Fibroblast of skin of right biceps (primary cell): ENCODE measurements at regions not wholly inside any gene's neighbourhood (a gene's known extent, or its start where the extent isn't known, plus 50 kb on each side); places are given as distances from the start of the nearest gene placed in this dataset.
"Not testable (repeated sequence)": the region's sequence is repeated elsewhere in the genome, so short reads cannot be mapped to it uniquely, and the experiment has no call there.

ENCODE experiments used
- DNase-seq: peaks from one replicate; pipeline ENCODE4 v3.0.0-alpha.2; 2013

DNA sequence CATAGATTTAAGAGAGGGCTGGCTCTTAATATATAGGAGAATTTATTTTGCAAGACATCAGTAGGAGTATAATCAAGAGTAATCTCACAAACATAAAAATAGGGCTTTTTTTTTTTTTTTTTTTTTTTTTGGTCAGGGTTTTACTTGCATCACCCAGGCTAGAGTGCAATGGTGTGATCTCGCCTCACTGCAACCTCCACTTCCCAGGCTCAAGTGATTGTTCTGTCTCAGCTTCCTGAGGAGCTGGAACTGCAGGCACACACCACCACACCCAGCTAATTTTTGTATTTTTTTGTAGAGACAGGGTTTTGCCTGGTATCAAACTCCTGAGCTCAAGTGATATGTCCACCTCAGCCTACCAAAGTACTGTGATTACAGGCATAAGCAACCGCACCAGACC, 535.3 kb downstream of the CCSER2 start:
- DNase-seq = no peak

DNA sequence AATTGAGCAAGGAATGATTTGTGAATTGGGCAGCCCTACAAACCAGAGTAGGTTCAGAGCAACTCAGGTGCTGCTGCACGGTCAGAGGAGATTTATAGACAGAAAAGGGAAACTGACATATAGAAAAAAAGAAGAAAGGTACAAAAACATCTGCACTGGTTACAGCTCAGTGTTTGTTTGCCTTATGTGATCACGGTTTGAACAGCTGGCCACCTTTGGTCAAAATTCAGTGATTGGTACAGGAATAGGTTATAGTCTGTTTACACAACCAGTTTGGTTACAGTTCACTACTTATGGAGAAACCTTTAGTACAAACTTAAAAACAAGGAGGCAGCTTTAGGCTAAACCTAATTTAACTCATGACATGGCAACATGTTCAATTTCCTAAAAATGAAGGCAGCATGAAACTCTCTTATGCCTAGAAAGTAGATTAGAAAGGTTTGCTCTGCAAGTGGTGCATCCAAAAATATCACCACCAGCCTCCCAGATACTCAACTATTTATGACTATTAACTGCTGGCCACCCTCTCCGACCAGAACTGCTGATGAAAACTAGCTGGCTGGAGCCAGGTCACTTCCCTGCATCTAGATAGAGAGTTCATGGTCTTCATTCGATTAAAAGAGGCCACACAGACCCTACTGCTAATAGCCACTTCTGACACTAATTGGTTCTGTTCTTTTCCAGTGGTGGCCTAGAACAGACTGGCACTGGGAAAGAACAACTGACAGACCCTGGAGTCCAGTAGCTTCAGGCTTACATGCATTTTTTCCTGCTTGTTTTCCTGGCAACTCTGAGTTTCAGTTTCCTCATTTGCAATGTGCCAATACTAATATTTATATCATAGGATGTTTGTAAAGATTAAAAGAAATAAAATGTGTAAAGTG, 548.0 kb downstream of the CCSER2 start:
- DNase-seq = no peak

DNA sequence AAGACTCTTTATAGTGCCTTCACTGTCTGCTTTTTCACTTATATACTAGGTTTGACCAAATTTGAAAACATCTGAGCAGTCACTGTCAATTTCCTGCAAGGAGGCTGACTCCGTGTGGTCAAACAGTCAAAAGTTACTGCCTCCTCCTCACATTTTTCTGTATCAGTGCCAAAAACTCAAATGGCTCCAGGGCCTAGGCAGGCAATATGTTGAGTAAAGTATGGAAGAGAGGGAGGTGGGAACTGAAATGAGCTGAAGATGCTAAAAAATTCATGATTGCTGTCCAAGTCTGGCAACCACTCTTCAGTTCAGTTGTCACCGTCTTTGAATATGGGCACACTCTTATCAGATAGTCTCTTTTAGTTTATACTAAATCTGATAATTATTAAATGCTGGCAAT, 551.6 kb downstream of the CCSER2 start:
- DNase-seq = no peak

DNA sequence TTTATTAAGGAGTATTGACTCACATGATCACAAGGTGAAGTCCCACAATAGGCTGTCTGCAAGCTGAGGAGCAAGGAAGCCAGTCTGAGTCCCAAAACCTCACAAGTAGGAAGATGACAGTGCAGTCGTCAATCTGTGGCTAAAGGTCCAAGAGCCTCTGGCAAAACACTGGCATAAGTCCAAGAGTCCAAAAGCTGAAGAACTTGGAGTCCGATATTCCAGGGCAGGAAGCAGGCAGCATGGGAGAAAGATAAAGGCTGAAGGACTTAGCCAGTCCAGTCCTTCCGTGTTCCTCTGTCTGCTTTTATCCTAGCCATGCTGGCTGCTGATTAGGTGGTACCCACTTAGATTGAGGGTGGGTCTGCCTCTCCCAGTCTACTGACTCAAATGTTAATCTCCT, 553.3 kb downstream of the CCSER2 start:
- DNase-seq = not testable (repeated sequence)

DNA sequence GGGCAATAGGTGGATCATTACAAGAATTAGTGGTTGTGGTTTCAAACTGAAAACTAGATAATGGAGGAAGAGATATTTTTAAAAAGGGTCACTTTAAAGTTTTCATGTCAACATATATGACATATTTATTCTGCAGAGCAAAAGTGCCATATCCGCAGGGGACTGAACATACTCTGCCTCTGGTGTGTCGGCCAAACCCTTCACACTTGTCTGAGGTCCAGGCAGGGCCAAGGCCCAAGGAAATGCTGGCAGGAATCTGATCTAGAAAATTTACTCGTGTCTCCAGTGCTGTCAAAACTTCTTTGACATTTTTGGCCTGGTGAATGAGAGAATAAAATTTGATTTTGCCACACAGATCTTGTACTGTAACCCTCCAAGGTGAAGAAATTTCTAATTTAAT, 562.3 kb downstream of the CCSER2 start:
- DNase-seq = no peak

DNA sequence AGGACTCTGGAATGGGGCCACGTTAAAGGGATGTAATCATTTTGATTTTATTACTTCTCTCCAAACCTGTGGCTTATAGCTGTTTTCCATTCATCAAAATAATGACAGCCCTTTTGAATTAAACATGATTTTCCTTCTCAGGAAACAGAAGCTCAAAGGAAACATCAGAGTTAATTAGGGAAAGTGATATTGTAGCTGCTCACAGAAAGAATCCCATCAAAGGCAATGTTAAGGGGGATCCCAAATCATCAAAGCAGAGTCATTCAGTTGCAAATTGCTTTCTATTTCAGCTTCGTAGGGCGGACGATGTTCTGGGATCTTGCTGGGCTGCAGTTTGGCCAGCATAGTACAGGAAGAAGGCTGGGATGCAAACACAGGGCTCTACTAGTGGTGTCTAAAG, 563.2 kb downstream of the CCSER2 start:
- DNase-seq = no peak

DNA sequence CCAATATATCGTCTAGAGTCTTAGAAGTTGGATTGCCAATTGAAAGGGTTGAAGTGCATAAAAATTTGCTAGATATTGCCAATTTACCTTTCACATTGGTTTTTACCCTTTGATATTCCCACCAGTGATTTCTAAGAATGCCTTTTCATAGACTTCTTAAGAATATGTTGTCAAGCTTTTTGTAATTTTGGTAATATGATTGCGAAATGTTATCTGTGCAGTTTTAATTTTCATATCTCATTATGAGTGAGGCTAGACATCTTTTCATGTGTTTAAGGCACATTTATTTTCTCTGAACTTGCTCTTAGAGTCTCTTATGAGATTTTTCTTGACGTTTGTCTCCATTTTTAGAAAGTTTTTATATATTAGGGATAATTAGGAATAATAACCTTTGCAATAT, 567.2 kb downstream of the CCSER2 start:
- no peak for DNase-seq

DNA sequence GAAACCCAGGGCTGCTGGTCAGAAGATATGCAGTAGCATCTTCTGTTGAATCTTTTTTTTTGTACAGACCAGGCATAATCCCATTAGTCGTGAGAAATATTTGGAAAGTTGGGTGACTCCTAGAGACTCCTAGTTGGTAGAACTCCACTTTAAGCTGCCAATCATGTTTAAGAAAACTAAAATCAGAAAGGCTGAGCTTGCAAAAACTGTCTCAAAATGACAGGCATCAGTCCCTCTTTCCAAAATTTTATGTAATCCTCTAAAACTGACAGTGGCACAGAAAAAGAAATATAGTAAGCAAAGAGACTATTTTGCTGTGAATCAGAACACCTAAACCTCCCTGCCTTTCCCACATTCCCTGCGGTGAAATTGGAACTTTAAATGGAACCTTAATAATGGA, 568.5 kb downstream of the CCSER2 start:
- DNase-seq = no peak

DNA sequence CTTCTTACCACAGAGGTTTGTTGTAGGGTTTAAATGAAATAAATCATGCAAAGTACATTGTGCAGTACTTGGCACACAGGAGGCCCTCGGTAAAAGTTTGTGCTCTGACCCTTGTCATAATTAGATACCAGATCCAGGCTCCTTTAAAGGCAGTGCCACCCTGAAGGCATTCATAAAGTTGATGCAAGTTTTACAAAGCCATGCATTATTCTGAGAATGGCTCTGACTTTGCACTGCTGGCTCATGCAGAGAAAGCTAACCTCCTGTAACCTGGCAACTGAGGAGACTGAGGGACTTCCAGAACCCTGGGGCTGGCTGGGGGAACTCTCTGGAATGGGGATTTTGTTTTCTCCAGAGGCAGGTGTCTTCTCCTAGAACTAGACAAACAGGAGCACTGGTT, 570.9 kb downstream of the CCSER2 start:
- no peak for DNase-seq

DNA sequence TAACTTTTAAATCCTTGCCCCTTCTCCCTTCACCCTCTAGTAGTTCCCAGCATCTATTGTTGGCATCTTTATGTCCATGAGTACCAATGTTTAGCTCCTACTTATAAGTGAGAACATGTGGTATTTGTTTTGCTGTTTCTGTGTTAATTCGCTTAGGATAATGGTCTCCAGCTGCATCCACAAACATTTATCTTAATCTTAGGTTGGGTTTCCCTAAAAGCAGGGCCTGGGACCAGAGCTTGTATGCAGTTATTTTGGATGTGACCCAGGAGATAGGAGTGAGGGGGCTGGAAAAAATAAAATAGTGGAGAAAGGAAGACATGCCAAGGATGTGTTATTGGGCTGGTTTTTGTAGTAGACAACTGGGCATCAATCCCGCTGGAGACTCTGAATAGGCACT, 571.8 kb downstream of the CCSER2 start:
- no peak for DNase-seq

DNA sequence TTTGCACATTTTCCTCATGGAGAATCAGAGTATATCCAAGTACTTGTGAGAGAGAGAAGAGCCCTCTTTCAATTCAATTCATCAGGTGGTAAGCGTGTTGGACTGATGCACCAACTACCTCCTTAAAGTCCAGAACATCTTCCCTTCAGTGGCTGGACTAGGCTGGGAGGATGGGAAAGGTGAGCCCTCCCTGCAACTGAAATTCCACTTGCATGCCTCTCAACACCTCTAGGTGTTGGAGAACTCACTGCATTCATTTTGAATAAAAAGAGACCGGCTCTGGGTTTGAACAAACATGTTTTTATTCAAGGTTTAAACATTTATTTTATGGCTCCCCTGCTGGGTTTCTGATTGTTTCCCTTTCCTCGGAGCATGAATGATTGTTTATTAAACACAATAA, 573.5 kb downstream of the CCSER2 start:
- DNase-seq = no peak

DNA sequence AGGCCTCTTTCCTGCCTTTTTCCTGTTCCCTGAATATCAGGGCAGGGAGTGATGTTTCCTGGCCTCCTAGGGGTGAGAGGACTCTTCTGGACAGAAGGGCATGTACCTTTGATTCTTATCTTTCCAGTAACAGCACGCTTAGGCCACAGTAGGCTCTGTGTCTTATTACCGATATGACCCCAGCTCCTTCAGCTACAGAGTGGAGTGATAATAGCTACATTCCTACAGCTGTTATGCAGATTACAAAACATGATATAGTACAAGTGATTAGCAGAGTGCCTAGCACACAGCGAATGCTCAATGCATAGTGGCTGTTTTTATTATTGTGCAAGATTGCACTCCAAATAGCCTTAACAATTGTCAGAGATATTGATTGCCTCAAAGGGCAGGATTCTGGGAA, 574.2 kb downstream of the CCSER2 start:
- DNase-seq = no peak

DNA sequence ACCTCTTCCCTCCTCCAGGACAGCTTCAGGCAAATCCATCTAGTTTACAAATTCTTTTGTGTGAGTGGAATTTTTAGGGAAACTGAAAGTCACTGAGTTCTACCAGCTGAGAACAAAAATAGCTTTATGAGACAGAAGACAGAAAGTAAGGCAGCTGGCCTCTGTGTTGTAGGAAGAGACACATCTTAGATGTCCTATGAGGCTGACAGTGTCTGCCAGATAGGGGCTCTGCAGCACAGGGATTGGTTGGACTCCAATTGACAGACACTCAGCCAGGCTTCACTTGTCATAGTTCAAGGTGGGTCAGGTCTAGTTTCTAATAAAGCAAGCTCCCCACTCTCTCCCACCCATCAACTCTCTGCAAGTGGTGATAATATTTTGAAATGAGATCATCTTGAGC, 574.9 kb downstream of the CCSER2 start:
- no peak for DNase-seq

DNA sequence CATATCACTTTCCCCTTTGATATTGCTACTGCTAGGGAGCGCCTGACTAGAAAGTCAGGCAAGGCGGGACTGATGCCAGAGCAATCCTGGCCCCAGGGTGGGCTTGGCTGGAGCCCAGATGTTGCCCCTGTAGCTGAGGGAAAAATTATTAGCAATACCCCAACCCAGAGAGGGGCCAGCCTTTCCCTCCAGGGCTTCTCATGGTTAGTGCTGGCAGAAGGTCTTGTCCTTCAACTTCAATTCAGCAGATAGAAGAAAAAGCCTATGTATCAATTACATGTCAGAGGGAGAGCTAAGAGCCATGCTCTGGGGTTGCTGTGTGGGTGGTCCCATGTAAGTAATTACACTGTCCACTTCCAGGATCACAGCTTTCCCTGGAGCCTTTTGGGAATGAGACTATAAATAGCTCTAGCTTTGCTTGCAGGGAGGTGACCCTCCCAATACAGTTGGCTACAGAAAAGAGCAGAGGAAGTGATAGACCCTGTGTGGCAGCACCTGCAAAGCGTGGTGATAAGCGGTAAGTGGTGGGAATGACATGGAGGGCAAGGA, 579.1 kb downstream of the CCSER2 start:
- DNase-seq = no peak

DNA sequence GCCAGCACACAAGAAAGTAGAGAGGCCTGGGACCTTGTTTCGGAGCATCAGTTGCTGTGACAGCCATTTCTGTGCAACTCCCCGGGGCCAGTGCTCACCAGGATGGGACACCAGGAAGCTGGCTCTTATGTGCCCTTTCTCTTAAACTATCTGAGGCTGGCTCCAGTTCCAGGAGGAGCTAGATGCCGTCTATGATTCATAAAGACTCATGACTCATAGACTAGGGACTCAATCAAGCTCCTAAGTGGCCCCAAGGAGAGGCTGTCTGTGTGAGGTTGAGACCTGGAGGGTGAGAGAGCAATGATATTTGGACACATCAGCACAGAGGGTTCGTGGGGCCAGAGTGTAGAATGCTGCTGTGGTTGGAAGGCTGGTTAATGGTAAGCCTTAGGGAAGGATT, 580.1 kb downstream of the CCSER2 start:
- no peak for DNase-seq

DNA sequence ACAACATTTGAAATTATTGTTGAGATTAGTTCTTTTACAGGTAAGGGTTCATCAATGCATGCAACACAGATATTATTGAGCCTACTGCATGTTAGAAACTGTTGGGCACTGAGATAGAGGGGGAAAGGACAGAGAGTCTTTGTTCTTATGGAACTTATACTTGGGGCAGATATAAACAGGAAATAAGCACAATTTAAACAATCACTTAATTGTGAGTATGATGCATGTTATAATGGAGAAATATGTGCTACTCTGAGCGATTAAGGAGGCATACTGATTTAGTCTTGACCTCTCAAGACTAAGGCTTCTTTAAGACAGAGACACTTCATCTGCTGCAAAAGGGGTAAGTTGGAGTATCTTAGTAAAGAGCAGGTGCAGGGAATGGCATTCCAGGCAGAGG, 593.3 kb downstream of the CCSER2 start:
- no peak for DNase-seq

DNA sequence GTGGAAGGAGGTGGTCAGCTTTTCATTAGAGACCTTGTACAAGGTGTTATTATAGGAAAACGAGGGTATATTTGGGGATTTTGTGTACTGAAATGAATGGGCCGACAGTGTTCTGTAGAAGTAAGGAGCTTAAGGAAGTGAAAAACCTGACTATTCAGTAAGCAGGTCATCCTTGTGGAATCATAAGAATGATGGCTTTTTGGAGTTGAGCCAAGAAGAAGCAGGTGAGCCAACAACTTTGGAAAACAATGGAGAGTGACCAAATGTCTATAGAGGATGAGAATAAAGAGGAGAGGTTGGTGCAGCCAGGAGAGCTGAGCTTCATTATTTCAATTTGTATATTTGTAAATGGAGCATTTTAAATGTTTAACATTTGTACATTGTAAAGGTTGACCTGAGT, 595.7 kb downstream of the CCSER2 start:
- no peak for DNase-seq

DNA sequence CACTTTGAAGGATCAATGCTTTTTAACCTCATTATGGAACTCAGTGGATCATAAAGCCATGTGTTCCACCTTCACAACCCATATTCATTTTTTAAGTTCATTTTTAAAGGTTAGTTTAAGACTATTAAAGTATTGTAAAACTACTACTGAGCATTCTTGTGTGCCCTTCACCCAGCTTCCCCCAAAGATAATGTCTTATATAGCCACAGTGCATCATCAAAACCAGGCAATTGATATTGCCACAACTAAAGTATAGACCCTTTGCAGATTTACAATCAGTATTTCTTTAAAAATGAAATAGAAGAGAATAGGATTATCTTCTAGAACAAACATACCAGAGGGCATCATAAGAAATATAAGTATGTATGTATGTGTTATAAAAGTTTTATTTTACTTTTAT, 597.1 kb downstream of the CCSER2 start:
- DNase-seq = no peak

DNA sequence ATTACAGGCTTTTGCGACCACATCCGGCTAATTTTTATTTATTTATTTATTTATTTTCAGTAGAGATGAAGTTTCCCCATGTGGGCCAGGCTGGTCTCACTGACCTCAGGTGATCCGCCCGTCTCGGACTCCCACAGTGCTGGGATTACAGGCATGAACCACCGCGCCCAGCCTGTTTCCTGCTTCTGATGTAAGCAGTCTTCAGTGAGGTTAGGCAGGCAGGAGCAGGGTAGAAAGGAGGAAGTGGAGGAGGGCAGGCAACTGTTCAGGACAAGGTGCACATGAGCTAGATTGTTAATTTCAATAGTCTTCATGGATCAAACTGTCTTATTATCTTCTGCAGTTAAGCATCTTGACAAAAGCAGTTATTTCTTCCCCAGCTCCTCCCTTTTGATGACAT, 605.0 kb downstream of the CCSER2 start:
- DNase-seq = no peak

DNA sequence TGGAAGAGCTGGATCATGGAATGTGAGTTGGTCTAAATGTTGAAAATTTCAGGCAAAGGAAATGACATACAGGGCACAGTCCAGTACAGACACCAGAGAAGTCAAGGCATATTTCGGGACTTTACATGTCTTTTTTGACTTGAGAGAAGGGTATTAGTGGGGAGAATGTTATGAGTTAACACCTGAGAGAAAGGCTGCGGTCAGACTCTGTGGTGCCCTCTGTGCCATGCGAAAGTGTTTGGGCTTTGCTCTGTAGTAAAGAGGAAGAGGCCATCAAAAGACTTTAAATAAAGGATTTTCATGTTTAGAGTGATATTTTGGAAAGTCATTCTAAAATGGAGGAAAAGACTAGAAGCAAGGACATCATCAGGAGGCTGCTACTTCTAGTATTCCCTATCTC, 607.4 kb downstream of the CCSER2 start:
- DNase-seq = no peak

DNA sequence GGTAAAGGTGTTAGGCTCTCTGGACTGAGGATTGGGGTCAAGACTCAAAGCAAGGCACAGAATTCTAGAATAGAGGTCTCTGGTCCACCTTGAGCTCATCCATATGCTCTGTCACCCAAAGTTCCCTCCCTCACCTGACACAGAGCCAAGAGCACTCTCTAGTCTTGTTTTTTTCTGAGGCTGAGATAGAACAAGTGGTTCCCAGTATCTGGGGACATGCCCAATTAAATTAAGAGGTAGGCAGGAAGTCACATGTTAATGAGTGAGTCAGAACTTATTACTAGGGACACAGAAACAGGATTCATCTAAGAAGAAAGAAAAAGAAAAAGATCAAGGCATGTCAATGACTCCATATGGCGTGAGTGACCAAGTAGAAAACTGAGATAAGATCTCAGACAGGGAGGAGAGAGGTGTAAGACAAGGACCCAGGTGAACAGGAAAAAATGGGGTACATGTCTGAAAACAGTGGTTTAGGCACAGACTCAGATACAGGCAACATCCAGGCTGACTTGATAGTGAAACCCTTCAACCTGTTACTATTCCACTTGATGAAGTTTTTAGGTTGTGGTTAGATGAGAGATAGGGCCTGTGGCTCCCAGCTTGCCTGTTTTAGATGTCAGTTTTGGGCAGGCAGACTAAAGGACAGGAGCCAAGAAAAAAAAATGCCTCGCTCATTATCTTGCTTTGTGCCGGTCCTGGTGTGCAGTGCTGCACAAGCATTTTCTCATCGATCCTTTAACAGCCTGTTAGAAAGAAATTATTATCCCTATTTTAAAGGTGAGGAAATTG, 609.9 kb downstream of the CCSER2 start:
- no peak for DNase-seq

DNA sequence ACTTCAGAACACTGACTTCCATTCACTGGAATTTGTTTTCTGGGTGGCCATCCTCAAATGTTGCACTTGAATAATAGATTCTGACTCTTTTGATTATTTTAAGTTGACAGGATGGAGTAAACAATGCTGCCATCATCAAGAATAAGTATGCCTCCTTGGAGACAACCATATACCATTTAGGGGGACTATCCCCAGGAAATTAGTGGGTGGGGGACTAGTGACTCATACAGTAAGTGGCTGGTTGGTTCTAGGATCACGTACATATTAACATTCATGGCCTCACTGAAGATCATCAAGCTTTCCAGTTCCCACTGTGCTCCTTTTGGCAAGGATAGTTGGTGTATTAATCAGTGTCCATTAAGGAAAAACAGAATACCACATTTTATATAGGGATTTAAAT, 615.2 kb downstream of the CCSER2 start:
- no peak for DNase-seq

DNA sequence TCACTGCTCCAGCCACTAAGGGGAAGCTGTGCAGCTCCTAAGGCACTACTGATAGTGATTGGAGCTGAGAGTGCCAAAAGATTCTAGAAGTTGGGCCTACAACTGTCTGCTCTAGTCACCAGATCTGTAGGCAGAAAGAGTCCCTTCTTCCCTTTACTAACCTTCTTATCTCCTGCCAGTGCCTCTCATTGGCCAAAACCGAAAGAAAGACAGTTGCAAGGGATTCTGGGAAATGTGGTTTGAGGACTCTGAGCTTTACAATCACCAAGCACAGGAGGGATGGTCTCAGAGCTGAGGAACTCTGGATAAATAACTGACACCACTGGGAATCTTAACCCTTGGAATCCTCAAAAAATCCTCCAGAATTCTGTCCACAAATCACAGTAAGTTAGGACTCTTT, 615.8 kb downstream of the CCSER2 start:
- DNase-seq = no peak

DNA sequence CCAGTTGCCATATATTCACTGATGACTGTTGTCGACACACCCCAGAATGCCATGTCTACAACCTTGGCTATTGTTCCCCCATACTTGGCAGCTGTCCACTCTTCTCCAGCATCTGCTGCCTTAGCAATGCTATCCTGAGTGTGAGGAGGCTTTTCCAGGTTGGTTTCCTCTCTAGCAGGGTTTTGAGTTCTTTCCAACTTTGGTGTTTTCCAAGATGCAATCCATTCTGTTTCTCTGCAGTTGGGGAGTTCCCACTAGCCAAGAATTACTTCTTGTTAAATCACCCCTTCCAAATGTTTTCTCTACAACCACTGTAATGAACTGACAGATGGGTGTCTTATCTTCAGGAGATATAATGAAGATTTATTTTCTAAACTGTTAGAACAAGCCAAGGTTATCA, 617.4 kb downstream of the CCSER2 start:
- no peak for DNase-seq
